ENCODE measurements at regions not wholly inside any gene's neighbourhood (a gene's known extent, or its start where the extent isn't known, plus 50 kb on each side); places are given as distances from the start of the nearest gene placed in this dataset.

- H3K27me3 ChIP-seq = no peaks in the 10 kb centered on the region
- no peak overlapping the region for H3K4me3 ChIP-seq
- TF ChIP-seq EP300 (IDR thresholded peaks at IDR 0.05; ENCODE audit: low read depth) = no peak
- no peak for TF ChIP-seq POLR2A (IDR thresholded peaks at IDR 0.05)
- TF ChIP-seq POLR2AphosphoS5 (IDR thresholded peaks at IDR 0.05) = no peak
- no peak for TF ChIP-seq CTCF (IDR thresholded peaks at IDR 0.05)
- WGBS, 2 donors (ENCODE audit: low coverage in 1 of 2) = 83 to 94% methylated on average over 1 of the region's 1 CpG
- no peaks in the 10 kb centered on the region for H3K36me3 ChIP-seq
- H3K4me1 ChIP-seq = peaks cover 0 to 11% (median under 1%) of the 10 kb centered on the region in 4 donors
- H3K27ac ChIP-seq = no peak overlapping the region
- no peaks in the 10 kb centered on the region for H3K9me3 ChIP-seq
- no peak for DNase-seq
- intact Hi-C loops (cut with DNase I; ENCODE audit: low total_unique reads) = no loop called here
- in situ Hi-C loops (cut with MboI; ENCODE audit: low pct_ligation_motif_present in 1 of 4, low pct_unique_long_range_greater_than_20kb in 1 of 4, low sequenced_read_pairs in 3 of 4) = no loop called here
Observed at GRCh38 chr3:171949554-171949953, 89.8 kb upstream of the FNDC3B start.

GRCh38 chr3:171950373-171950772 is 89.0 kb upstream of the FNDC3B start:
- TF ChIP-seq POLR2A (IDR thresholded peaks at IDR 0.05) = no peak
- TF ChIP-seq POLR2AphosphoS5 (IDR thresholded peaks at IDR 0.05) = no peak
- DNase-seq = no peak
- no peaks in the 10 kb centered on the region for H3K27me3 ChIP-seq
- H3K36me3 ChIP-seq = no peaks in the 10 kb centered on the region
- no peak overlapping the region for H3K4me3 ChIP-seq
- 38% methylated on average over 1 of the region's 1 CpG; no CpG with 5 or more reads in 1 of the 2 donors for WGBS, 2 donors (ENCODE audit: low coverage in 1 of 2)
- no peak overlapping the region for H3K27ac ChIP-seq
- intact Hi-C loops (cut with DNase I; ENCODE audit: low total_unique reads) (no loop called here), in situ Hi-C loops (cut with MboI; ENCODE audit: low pct_ligation_motif_present in 1 of 4, low pct_unique_long_range_greater_than_20kb in 1 of 4, low sequenced_read_pairs in 3 of 4) (no loop called here)
- H3K9me3 ChIP-seq = no peaks in the 10 kb centered on the region
- peaks cover 0 to 13% (median 0%) of the 10 kb centered on the region in 4 donors for H3K4me1 ChIP-seq

- Histone ChIP-seq H3K36me3 (no peaks in the 10 kb centered on the region), H3K27ac (no peak overlapping the region), H3K27me3 (no peaks in the 10 kb centered on the region), H3K9me3 (no peaks in the 10 kb centered on the region), H3K4me1 (peaks cover 0 to 13% (median 0%) of the 10 kb centered on the region in 4 donors), H3K4me3 (no peak overlapping the region)
- TF ChIP-seq CTCF (IDR thresholded peaks at IDR 0.05) (no peak), POLR2A (IDR thresholded peaks at IDR 0.05) (no peak), POLR2AphosphoS5 (IDR thresholded peaks at IDR 0.05) (no peak), EP300 (IDR thresholded peaks at IDR 0.05; ENCODE audit: low read depth) (no peak)
- DNase-seq = no peak
- WGBS, 2 donors (ENCODE audit: low coverage in 1 of 2) = 74 to 86% methylated on average over 1 of the region's 1 CpG
- in situ Hi-C loops (cut with MboI; ENCODE audit: low pct_ligation_motif_present in 1 of 4, low pct_unique_long_range_greater_than_20kb in 1 of 4, low sequenced_read_pairs in 3 of 4) (no loop called here), intact Hi-C loops (cut with DNase I; ENCODE audit: low total_unique reads) (no loop called here)
Observed at GRCh38 chr3:171951597-171951996, 87.8 kb upstream of the FNDC3B start.

GRCh38 chr3:171953301-171954022 is 85.9 kb upstream of the FNDC3B start:
- intact Hi-C loops (cut with DNase I; ENCODE audit: low total_unique reads) = no loop called here
- Histone ChIP-seq H3K27ac (no peak overlapping the region), H3K9me3 (no peaks in the 10 kb centered on the region), H3K4me3 (no peak overlapping the region), H3K36me3 (no peaks in the 10 kb centered on the region), H3K4me1 (peaks cover 0 to 13% (median 0%) of the 10 kb centered on the region in 4 donors), H3K27me3 (no peaks in the 10 kb centered on the region)
- 53 to 55% methylated on average over 6 to 7 of the region's 7 CpGs for WGBS, 2 donors (ENCODE audit: low coverage in 1 of 2)
- in situ Hi-C loops (cut with MboI; ENCODE audit: low pct_ligation_motif_present in 1 of 4, low pct_unique_long_range_greater_than_20kb in 1 of 4, low sequenced_read_pairs in 3 of 4) = no loop called here
- no peak for DNase-seq
- TF ChIP-seq POLR2A (IDR thresholded peaks at IDR 0.05) (no peak), POLR2AphosphoS5 (IDR thresholded peaks at IDR 0.05) (no peak), CTCF (IDR thresholded peaks at IDR 0.05) (no peak), EP300 (IDR thresholded peaks at IDR 0.05; ENCODE audit: low read depth) (no peak)

Measured in transverse colon (tissue), 4 donors.